GM12878 (cell line): ENCODE measurements at regions not wholly inside any gene's neighbourhood (a gene's known extent, or its start where the extent isn't known, plus 50 kb on each side); places are given as distances from the start of the nearest gene placed in this dataset.

ENCODE experiments used
- ATAC-seq: fragments of 200-7000 bp; cut with Tn5 transposase; 3 replicates; pipeline ENCODE4 v1.9.1; 2020; ENCODE audit warnings: mild to moderate bottlenecking, moderate library complexity
- BruUV-seq: library from RNA; stranded (reverse); fragments of 400-500 nt; replicated peaks from 2 replicates; lab custom pipeline; 2021; lab: Mats Ljungman, UMichigan
- CTCF ChIA-PET: fragments of 300-600 bp; sonication (Branson Sonifier 250); formaldehyde crosslinking; extraction: SDS; loops from one replicate; lab custom pipeline; 2021; ENCODE audit warnings: inconsistent platforms; lab: Yijun Ruan, JAX
- POLR2A ChIA-PET: fragments of 350-600 bp; formaldehyde crosslinking; extraction: SDS; loops from one replicate; lab custom pipeline; 2021; ENCODE audit warnings: inconsistent platforms; lab: Charles Lee
- RAD21 ChIA-PET: fragments of 300-600 bp; sonication (Branson Sonifier 250); formaldehyde crosslinking; loops from one replicate; lab custom pipeline; 2023; ENCODE audit warnings: antibody characterized with exemption; ENCODE audit not compliant: unreplicated experiment; lab: Charles Lee
- SMC1A ChIA-PET: fragments of 300-600 bp; sonication (Branson Sonifier 250); formaldehyde crosslinking; loops from one replicate; lab custom pipeline; 2023; ENCODE audit not compliant: unreplicated experiment, uncharacterized antibody; lab: Charles Lee
- DNase-seq: peaks from one replicate; pipeline ENCODE4 v3.0.0-alpha.2; 2011; ENCODE audit warnings: low read depth, low spot score
- FAIRE-seq: peaks from 3 replicates; lab custom pipeline; 2011; peaks lifted over from hg19 to GRCh38; lab: Jason Lieb, UNC
- H2AFZ ChIP-seq: 2 replicates; pipeline ENCODE4 v1.6.0; 2011; ENCODE audit warnings: low read depth, low read length, control low read depth; ENCODE audit not compliant: control insufficient read depth
- H3K27ac ChIP-seq: 2 replicates; pipeline ENCODE4 v1.5.1; 2011; ENCODE audit warnings: control low read depth; ENCODE audit not compliant: control insufficient read depth, insufficient read depth
- H3K27me3 ChIP-seq, 2 experiments: replicated peaks in 1 of 2; 2 replicates each; pipeline versions ENCODE4 v1.6.0 to v1.6.1; 2011; ENCODE audit warnings: low read length in 1 of 2; ENCODE audit not compliant: control insufficient read depth in 2 of 2, insufficient read depth in 2 of 2
- H3K36me3 ChIP-seq, 2 experiments: 2 replicates each; pipeline ENCODE4 v1.5.1; 2011; ENCODE audit warnings: low read length in 1 of 2; ENCODE audit not compliant: control insufficient read depth in 2 of 2, insufficient read depth in 2 of 2
- H3K4me1 ChIP-seq: 2 replicates; pipeline ENCODE4 v1.6.1; 2011; ENCODE audit warnings: mild to moderate bottlenecking, low read length, moderate library complexity, mixed read lengths; ENCODE audit not compliant: control insufficient read depth, insufficient read depth
- H3K4me2 ChIP-seq: 2 replicates; pipeline ENCODE4 v1.6.0; 2011; ENCODE audit warnings: control low read depth; ENCODE audit not compliant: control insufficient read depth, insufficient read depth
- H3K4me3 ChIP-seq: fragments of 200-600 bp; sonication (generic); 2 replicates; pipeline ENCODE4 v1.5.1; 2016
- H3K79me2 ChIP-seq: 2 replicates; pipeline ENCODE4 v1.6.0; 2011; ENCODE audit warnings: low read length; ENCODE audit not compliant: control insufficient read depth, insufficient read depth
- H3K9ac ChIP-seq: 2 replicates; pipeline ENCODE4 v1.8.0; 2011; ENCODE audit warnings: low read length, control low read depth, mixed read lengths; ENCODE audit not compliant: control insufficient read depth, insufficient read depth
- H3K9me3 ChIP-seq: replicated peaks from 3 replicates; pipeline ENCODE4 v1.5.1; 2011; ENCODE audit warnings: mild to moderate bottlenecking, low read length; ENCODE audit not compliant: control insufficient read depth, insufficient read depth
- H4K20me1 ChIP-seq: 2 replicates; pipeline ENCODE4 v1.6.0; 2011; ENCODE audit not compliant: control insufficient read depth, insufficient read depth
- E2F4 ChIP-seq: IDR thresholded peaks from 2 replicates; pipeline ENCODE4 v1.6.1; 2012; ENCODE audit warnings: low read depth, low read length, improper control_type of control experiment
- ETV6 ChIP-seq, 2 experiments: fragments of 450-650 bp in 1 of 2; IDR thresholded peaks in 1 of 2; conservative IDR thresholded peaks in 1 of 2; 2 replicates each; pipeline ENCODE4 v1.6.1; 2014; ENCODE audit warnings: antibody characterized with exemption in 1 of 2, borderline replicate concordance in 1 of 2, low read depth in 1 of 2, mild to moderate bottlenecking in 1 of 2, moderate library complexity in 1 of 2
- IKZF2 ChIP-seq, 2 experiments: fragments of 450-650 bp; IDR thresholded peaks; 2 replicates each; pipeline ENCODE4 v1.6.1; 2017; ENCODE audit warnings: mild to moderate bottlenecking in 2 of 2, moderate library complexity in 2 of 2
- NFXL1 ChIP-seq: fragments of 450-650 bp; IDR thresholded peaks from 2 replicates; pipeline ENCODE4 v1.6.1; 2017; ENCODE audit warnings: antibody characterized with exemption, mild to moderate bottlenecking, borderline replicate concordance
- WGBS: methylation state at CpG from one replicate; pipeline ENCODE4 v1.1.6; 2016; ENCODE audit warnings: low lambda C conversion rate; ENCODE audit not compliant: insufficient replicate concordance, insufficient coverage; ENCODE audit errors: missing lambda C conversion rate; 5-methylcytosine and 5-hydroxymethylcytosine counted together
- in situ Hi-C: fragments of 300-500 bp; cut with MboI; formaldehyde crosslinking; loops from 9 replicates; pipeline ENCODE4 v1.14.3; 2018; ENCODE audit warnings: mixed read lengths
- intact Hi-C: fragments of 100-400 bp; cut with micrococcal nuclease; formaldehyde crosslinking; loops from one replicate; pipeline ENCODE4 v1.14.2; 2022; ENCODE audit not compliant: unreplicated experiment

GRCh38 chr20:53658322-53658721 is 64.7 kb upstream of the ZNF217 start:
- H3K4me1 ChIP-seq: peaks cover 77% of the 10 kb centered on the region
- intact Hi-C loops (loop anchor here (5.0 to 10.0 kb wide), 4 partner anchors 79 to 406 kb away; no protein-coding TSS in a partner anchor), in situ Hi-C loops (no loop called here)
- TF ChIP-seq NFXL1: peak; percentile 80; the same call in 1 of the 2 replicates
- no peak for TF ChIP-seq IKZF2 (IDR thresholded peaks at IDR 0.05)
- 98% methylated on average over 5 of the region's 5 CpGs for WGBS
- no peak for FAIRE-seq
- H2AFZ ChIP-seq: peak overlapping the region; percentile 19
- RAD21 ChIA-PET: interaction anchor here (0.7 to 3.7 kb wide), 24 partner anchors 11 to 282 kb away, joined by 3 to 30 read pairs (median 6); partner anchors contain the start of gene ZNF217
- no peak overlapping the region for H3K9ac ChIP-seq
- peak overlapping the region; percentile 99; the same call in 1 of the 2 replicates for H3K27ac ChIP-seq
- no peak overlapping the region for H3K4me3 ChIP-seq
- SMC1A ChIA-PET: interaction anchor here (0.6 to 12.4 kb wide), 35 partner anchors 9 to 282 kb away, joined by 3 to 149 read pairs (median 5); no protein-coding TSS in a partner anchor
- ATAC-seq: no peak
- no peaks in the 10 kb centered on the region for H3K36me3 ChIP-seq
- POLR2A ChIA-PET: interaction anchor here (0.5 to 3.4 kb wide), 13 partner anchors 13 to 250 kb away, joined by 3 to 20 read pairs (median 4); no protein-coding TSS in a partner anchor
- peaks cover 2% of the 10 kb centered on the region; the same call in 1 of the 2 replicates for H3K79me2 ChIP-seq
- H3K9me3 ChIP-seq: peaks cover 1% of the 10 kb centered on the region; the same call in 1 of the 3 replicates
- no peaks in the 10 kb centered on the region for H3K27me3 ChIP-seq
- CTCF ChIA-PET: interaction anchor here (0.6 to 2.0 kb wide), 17 partner anchors 12 to 281 kb away, joined by 3 to 6 read pairs (median 3); no protein-coding TSS in a partner anchor
- DNase-seq: no peak
- no TSS peak for BruUV-seq
- peak overlapping the region; percentile 29 for H3K4me2 ChIP-seq
- H4K20me1 ChIP-seq: no peaks in the 10 kb centered on the region

- SMC1A ChIA-PET: interaction anchor here (0.9 to 12.4 kb wide), 32 partner anchors 11 to 282 kb away, joined by 3 to 149 read pairs (median 6); no protein-coding TSS in a partner anchor
- WGBS: 0% methylated on average over 1 of the region's 1 CpG
- H3K27me3 ChIP-seq: no peaks in the 10 kb centered on the region
- TF ChIP-seq E2F4 (no peak), NFXL1 (peak; percentile 84; the same call in 1 of the 2 replicates), ETV6 (conservative IDR thresholded peaks at IDR 0.05 in 1 of 2, IDR thresholded peaks at IDR 0.05 in 1 of 2; ENCODE audit: borderline replicate concordance in 1 of 2, low read depth in 1 of 2) (peak in 1 of 2 experiments; percentile 44; a peak in 1 of 4 replicates)
- intact Hi-C loops (loop anchor here (2.0 to 10.0 kb wide), 5 partner anchors 35 to 407 kb away; no protein-coding TSS in a partner anchor), in situ Hi-C loops (no loop called here)
- CTCF ChIA-PET: interaction anchor here (0.6 to 2.0 kb wide), 12 partner anchors 14 to 282 kb away, joined by 3 to 6 read pairs (median 3); no protein-coding TSS in a partner anchor
- H3K4me3 ChIP-seq: no peak overlapping the region
- no peak for ATAC-seq
- H3K9me3 ChIP-seq: no peaks in the 10 kb centered on the region
- peak overlapping the region; percentile 99 for H3K27ac ChIP-seq
- peaks cover 2% of the 10 kb centered on the region; the same call in 1 of the 2 replicates for H3K79me2 ChIP-seq
- no peak for FAIRE-seq
- no TSS peak for BruUV-seq
- RAD21 ChIA-PET: interaction anchor here (0.7 to 3.7 kb wide), 20 partner anchors 12 to 282 kb away, joined by 3 to 30 read pairs (median 6); partner anchors contain the start of gene ZNF217
- H3K4me2 ChIP-seq: peak overlapping the region; percentile 29
- no peaks in the 10 kb centered on the region for H4K20me1 ChIP-seq
- H3K4me1 ChIP-seq: peaks cover 78% of the 10 kb centered on the region
- H2AFZ ChIP-seq: peak overlapping the region; percentile 57
- POLR2A ChIA-PET: interaction anchor here (0.7 to 3.4 kb wide), 13 partner anchors 9 to 208 kb away, joined by 3 to 20 read pairs (median 4); no protein-coding TSS in a partner anchor
- DNase-seq: no peak
- no peaks in the 10 kb centered on the region for H3K36me3 ChIP-seq
- H3K9ac ChIP-seq: peak overlapping the region; percentile 42
Observed at GRCh38 chr20:53657732-53658131, 64.1 kb upstream of the ZNF217 start.
